ENCODE measurements at regions not wholly inside any gene's neighbourhood (a gene's known extent, or its start where the extent isn't known, plus 50 kb on each side); places are given as distances from the start of the nearest gene placed in this dataset.

DNA sequence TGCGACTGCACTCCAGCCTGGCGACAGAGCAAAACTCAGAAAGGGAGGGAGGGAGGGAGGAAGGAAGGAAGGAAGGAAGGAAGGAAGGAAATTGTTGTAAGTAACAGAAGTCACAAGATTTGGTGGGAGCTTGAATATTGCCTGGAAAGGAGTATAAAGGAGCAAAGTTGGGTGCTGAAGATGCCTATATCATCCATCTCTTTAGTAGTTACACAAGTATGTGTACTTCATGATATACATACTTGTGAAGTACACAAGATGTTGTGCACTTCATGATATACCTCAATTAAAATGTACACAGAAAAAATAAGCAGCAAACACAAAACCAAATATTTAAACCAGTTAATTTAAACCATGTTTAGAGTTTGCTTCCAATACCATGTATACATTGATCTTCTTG is 1223.8 kb downstream of the SORCS3 start:
- TF ChIP-seq, protein P1, sequence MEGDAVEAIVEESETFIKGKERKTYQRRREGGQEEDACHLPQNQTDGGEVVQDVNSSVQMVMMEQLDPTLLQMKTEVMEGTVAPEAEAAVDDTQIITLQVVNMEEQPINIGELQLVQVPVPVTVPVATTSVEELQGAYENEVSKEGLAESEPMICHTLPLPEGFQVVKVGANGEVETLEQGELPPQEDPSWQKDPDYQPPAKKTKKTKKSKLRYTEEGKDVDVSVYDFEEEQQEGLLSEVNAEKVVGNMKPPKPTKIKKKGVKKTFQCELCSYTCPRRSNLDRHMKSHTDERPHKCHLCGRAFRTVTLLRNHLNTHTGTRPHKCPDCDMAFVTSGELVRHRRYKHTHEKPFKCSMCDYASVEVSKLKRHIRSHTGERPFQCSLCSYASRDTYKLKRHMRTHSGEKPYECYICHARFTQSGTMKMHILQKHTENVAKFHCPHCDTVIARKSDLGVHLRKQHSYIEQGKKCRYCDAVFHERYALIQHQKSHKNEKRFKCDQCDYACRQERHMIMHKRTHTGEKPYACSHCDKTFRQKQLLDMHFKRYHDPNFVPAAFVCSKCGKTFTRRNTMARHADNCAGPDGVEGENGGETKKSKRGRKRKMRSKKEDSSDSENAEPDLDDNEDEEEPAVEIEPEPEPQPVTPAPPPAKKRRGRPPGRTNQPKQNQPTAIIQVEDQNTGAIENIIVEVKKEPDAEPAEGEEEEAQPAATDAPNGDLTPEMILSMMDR (IDR thresholded peaks at IDR 0.05), result no peak
- no peak for TF ChIP-seq POLR2A (IDR thresholded peaks at IDR 0.05)
